ENCODE measurements at regions not wholly inside any gene's neighbourhood (a gene's known extent, or its start where the extent isn't known, plus 50 kb on each side); places are given as distances from the start of the nearest gene placed in this dataset.

DNA sequence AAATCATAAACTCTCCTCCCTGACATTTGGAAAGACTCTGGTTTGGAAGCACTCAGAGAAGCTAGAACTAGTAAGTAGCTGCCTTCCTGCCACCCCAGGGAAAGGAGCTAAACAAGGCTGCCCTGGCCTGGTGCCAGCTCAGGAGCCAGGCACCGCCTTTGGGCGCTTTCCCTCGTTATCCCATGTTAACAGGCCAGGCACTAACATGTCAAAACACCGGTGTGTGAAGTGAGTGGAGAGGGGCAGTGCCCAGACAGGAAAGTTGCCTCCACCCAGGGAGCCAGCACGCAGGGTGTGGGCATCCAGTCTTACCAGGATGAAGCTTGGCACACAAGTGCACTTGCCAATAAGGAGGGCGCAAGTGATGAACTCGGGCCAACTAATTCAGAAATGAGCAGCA, 346.8 kb downstream of the RRAGC start:
- Histone ChIP-seq H3K27ac (ENCODE audit: low read depth, low read length, poor library complexity, severe bottlenecking) (no peak overlapping the region), H3K79me2 (ENCODE audit: insufficient read depth, low read length) (no peaks in the 10 kb centered on the region), H3K4me2 (ENCODE audit: low read length) (no peak overlapping the region), H3F3A (ENCODE audit: insufficient read depth, low read length) (no peaks in the 10 kb centered on the region), H3K9ac (ENCODE audit: low read length) (no peak overlapping the region), H3K4me1 (ENCODE audit: insufficient read depth, low read length, severe bottlenecking) (no peaks in the 10 kb centered on the region), H3K9me2 (ENCODE audit: low read depth, low read length) (no peaks in the 10 kb centered on the region), H4K20me1 (ENCODE audit: insufficient read depth, low read length) (no peaks in the 10 kb centered on the region), H3K36me3 (ENCODE audit: insufficient read depth, low read length) (no peaks in the 10 kb centered on the region), H2AFZ (ENCODE audit: low read length) (no peak overlapping the region), H3K27me3 (ENCODE audit: insufficient read depth, low read length) (0 out of 2 replicates have a peak, but pooled peaks cover 9% of the 10 kb centered on the region), H3K4me3 (ENCODE audit: low read depth, low read length, poor library complexity, severe bottlenecking) (no peak overlapping the region), H3K9me3 (ENCODE audit: low read length) (no peaks in the 10 kb centered on the region)
- TF ChIP-seq, protein P1, sequence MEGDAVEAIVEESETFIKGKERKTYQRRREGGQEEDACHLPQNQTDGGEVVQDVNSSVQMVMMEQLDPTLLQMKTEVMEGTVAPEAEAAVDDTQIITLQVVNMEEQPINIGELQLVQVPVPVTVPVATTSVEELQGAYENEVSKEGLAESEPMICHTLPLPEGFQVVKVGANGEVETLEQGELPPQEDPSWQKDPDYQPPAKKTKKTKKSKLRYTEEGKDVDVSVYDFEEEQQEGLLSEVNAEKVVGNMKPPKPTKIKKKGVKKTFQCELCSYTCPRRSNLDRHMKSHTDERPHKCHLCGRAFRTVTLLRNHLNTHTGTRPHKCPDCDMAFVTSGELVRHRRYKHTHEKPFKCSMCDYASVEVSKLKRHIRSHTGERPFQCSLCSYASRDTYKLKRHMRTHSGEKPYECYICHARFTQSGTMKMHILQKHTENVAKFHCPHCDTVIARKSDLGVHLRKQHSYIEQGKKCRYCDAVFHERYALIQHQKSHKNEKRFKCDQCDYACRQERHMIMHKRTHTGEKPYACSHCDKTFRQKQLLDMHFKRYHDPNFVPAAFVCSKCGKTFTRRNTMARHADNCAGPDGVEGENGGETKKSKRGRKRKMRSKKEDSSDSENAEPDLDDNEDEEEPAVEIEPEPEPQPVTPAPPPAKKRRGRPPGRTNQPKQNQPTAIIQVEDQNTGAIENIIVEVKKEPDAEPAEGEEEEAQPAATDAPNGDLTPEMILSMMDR (IDR thresholded peaks at IDR 0.05; ENCODE audit: low read length), result no peak
- TF ChIP-seq EZH2 (IDR thresholded peaks at IDR 0.05; ENCODE audit: borderline replicate concordance, low read length), result no peak

DNA sequence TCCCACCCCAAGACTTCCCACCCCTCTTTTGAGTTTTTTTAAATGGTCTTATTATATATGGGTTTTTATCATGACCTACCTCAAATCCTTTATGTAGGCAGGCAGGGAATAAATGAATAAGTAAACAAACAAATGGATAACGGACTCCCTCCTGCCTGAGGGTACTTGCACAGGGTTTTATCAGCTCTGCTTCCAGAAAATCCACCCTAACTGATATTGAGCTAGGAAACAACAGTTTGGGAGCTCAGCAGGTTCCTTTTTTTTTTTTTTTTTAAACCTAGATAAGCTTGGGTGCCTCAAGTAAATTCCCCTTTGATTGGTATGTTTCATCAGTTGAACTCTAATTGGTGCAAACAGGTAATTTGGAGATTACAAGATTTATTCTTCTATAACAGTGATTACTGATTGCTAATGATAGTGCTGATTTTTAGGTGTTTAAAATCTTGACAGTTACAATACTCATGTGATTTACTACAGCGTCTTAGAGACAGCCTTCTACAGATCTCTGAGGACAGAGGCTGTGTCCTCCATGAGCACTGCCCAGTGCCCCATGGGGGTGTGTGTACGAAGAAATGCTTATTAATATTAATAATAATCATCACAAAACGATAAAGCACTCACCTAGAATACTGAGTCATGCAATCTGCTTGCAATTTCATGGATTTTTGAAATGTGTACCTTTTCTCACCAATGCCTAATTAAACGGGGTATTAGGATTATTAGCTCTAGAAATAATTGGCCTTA, 347.4 kb downstream of the RRAGC start:
- H2AFZ ChIP-seq (ENCODE audit: low read length), result no peak overlapping the region
- no peak overlapping the region for H3K4me3 ChIP-seq (ENCODE audit: low read depth, low read length, poor library complexity, severe bottlenecking)
- no peaks in the 10 kb centered on the region for H3K79me2 ChIP-seq (ENCODE audit: insufficient read depth, low read length)
- H3K9me3 ChIP-seq (ENCODE audit: low read length), result no peaks in the 10 kb centered on the region
- no peak overlapping the region for H3K4me2 ChIP-seq (ENCODE audit: low read length)
- no peaks in the 10 kb centered on the region for H4K20me1 ChIP-seq (ENCODE audit: insufficient read depth, low read length)
- no peaks in the 10 kb centered on the region for H3K36me3 ChIP-seq (ENCODE audit: insufficient read depth, low read length)
- TF ChIP-seq, protein P1 (IDR thresholded peaks at IDR 0.05; ENCODE audit: low read length), result no peak
- TF ChIP-seq EZH2 (IDR thresholded peaks at IDR 0.05; ENCODE audit: borderline replicate concordance, low read length), result no peak
- no peaks in the 10 kb centered on the region for H3K9me2 ChIP-seq (ENCODE audit: low read depth, low read length)
- 0 out of 2 replicates have a peak, but pooled peaks cover 9% of the 10 kb centered on the region for H3K27me3 ChIP-seq (ENCODE audit: insufficient read depth, low read length)
- no peak overlapping the region for H3K9ac ChIP-seq (ENCODE audit: low read length)
- no peaks in the 10 kb centered on the region for H3F3A ChIP-seq (ENCODE audit: insufficient read depth, low read length)
- H3K4me1 ChIP-seq (ENCODE audit: insufficient read depth, low read length, severe bottlenecking), result no peaks in the 10 kb centered on the region
- H3K27ac ChIP-seq (ENCODE audit: low read depth, low read length, poor library complexity, severe bottlenecking), result no peak overlapping the region

GRCh38 chr1:38508232-38508631, 351.3 kb downstream of the RRAGC start:
- Histone ChIP-seq H3K79me2 (ENCODE audit: insufficient read depth, low read length) (no peaks in the 10 kb centered on the region), H3K4me3 (ENCODE audit: low read depth, low read length, poor library complexity, severe bottlenecking) (no peak overlapping the region), H3K4me1 (ENCODE audit: insufficient read depth, low read length, severe bottlenecking) (no peaks in the 10 kb centered on the region), H2AFZ (ENCODE audit: low read length) (no peak overlapping the region), H4K20me1 (ENCODE audit: insufficient read depth, low read length) (no peaks in the 10 kb centered on the region), H3K27me3 (ENCODE audit: insufficient read depth, low read length) (0 out of 2 replicates have a peak, but pooled peaks cover 9% of the 10 kb centered on the region), H3K9me2 (ENCODE audit: low read depth, low read length) (no peaks in the 10 kb centered on the region), H3K4me2 (ENCODE audit: low read length) (no peak overlapping the region), H3F3A (ENCODE audit: insufficient read depth, low read length) (no peaks in the 10 kb centered on the region), H3K9ac (ENCODE audit: low read length) (no peak overlapping the region), H3K9me3 (ENCODE audit: low read length) (no peaks in the 10 kb centered on the region), H3K36me3 (ENCODE audit: insufficient read depth, low read length) (no peaks in the 10 kb centered on the region), H3K27ac (ENCODE audit: low read depth, low read length, poor library complexity, severe bottlenecking) (no peak overlapping the region)
- TF ChIP-seq, protein P1 (IDR thresholded peaks at IDR 0.05; ENCODE audit: low read length), result no peak
- no peak for TF ChIP-seq EZH2 (IDR thresholded peaks at IDR 0.05; ENCODE audit: borderline replicate concordance, low read length)

All from OCI-LY1 (cell line).